Left ventricle myocardium superior (tissue), 1 donor: ENCODE measurements at regions not wholly inside any gene's neighbourhood (a gene's known extent, or its start where the extent isn't known, plus 50 kb on each side); places are given as distances from the start of the nearest gene placed in this dataset.

ENCODE experiments used
- ATAC-seq: fragments of 200-7000 bp; cut with Tn5 transposase; one replicate; pipeline ENCODE4 v1.9.1; 2020; ENCODE audit warnings: mild to moderate bottlenecking, moderate library complexity
- DNase-seq: peaks from one replicate; pipeline ENCODE4 v3.0.0-alpha.2; 2020
- intact Hi-C: fragments of 100-400 bp; cut with micrococcal nuclease; formaldehyde crosslinking; loops from one replicate; pipeline ENCODE4 v1.11.0; 2022
- donor health status: DM: no; HTN: yes; CAD: no; lungs with severe emphysema.

- no peak for ATAC-seq
- intact Hi-C loops: no loop called here
- DNase-seq: no peak
Measured at GRCh38 chr11:40062616-40063015, 1396.8 kb downstream of the LRRC4C start.

- intact Hi-C loops: no loop called here
- no peak for DNase-seq
- no peak for ATAC-seq
Measured at GRCh38 chr11:40061221-40061620, 1398.2 kb downstream of the LRRC4C start.

GRCh38 chr11:40054631-40055030, 1404.8 kb downstream of the LRRC4C start:
- intact Hi-C loops: no loop called here
- ATAC-seq: no peak
- no peak for DNase-seq

- ATAC-seq: no peak
- intact Hi-C loops: no loop called here
Measured at GRCh38 chr11:40045312-40045711, 1414.1 kb downstream of the LRRC4C start.

GRCh38 chr11:40037005-40037404, 1422.4 kb downstream of the LRRC4C start:
- intact Hi-C loops: no loop called here
- no peak for ATAC-seq
- no peak for DNase-seq

More at GRCh38 chr11:40045312-40045711, 1414.1 kb downstream of the LRRC4C start:
- DNase-seq: no peak

GRCh38 chr11:40032331-40032730, 1427.1 kb downstream of the LRRC4C start:
- intact Hi-C loops: no loop called here
- DNase-seq: no peak
- no peak for ATAC-seq

- DNase-seq: no peak
- intact Hi-C loops: no loop called here
- no peak for ATAC-seq
Measured at GRCh38 chr11:40030867-40031266, 1428.6 kb downstream of the LRRC4C start.

- DNase-seq (no peak), ATAC-seq (no peak)
- intact Hi-C loops: no loop called here
Measured at GRCh38 chr11:40029391-40029790, 1430.1 kb downstream of the LRRC4C start.

- ATAC-seq (no peak), DNase-seq (no peak)
- intact Hi-C loops: no loop called here
Measured at GRCh38 chr11:40027720-40028119, 1431.7 kb downstream of the LRRC4C start.

- intact Hi-C loops: no loop called here
- DNase-seq (no peak), ATAC-seq (no peak)
Measured at GRCh38 chr11:40023724-40024123, 1435.7 kb downstream of the LRRC4C start.

GRCh38 chr11:40010011-40010410, 1449.4 kb downstream of the LRRC4C start:
- intact Hi-C loops: no loop called here
- DNase-seq: no peak
- ATAC-seq: no peak

GRCh38 chr11:39992551-39992950, 1466.9 kb downstream of the LRRC4C start:
- intact Hi-C loops: no loop called here
- DNase-seq (no peak), ATAC-seq (no peak)

GRCh38 chr11:39990421-39990831, 1469.0 kb downstream of the LRRC4C start:
- no peak for ATAC-seq
- intact Hi-C loops: no loop called here
- DNase-seq: no peak

- DNase-seq (no peak), ATAC-seq (no peak)
- intact Hi-C loops: no loop called here
Measured at GRCh38 chr11:39975091-39975490, 1484.4 kb downstream of the LRRC4C start.

- no peak for DNase-seq
- no peak for ATAC-seq
- intact Hi-C loops: no loop called here
Measured at GRCh38 chr11:39972461-39972860, 1487.0 kb downstream of the LRRC4C start.

GRCh38 chr11:39971938-39972337, 1487.5 kb downstream of the LRRC4C start:
- no peak for ATAC-seq
- intact Hi-C loops: no loop called here
- DNase-seq: no peak

- ATAC-seq (no peak), DNase-seq (no peak)
- intact Hi-C loops: no loop called here
Measured at GRCh38 chr11:39968071-39968470, 1491.4 kb downstream of the LRRC4C start.

- intact Hi-C loops: no loop called here
- no peak for ATAC-seq
- no peak for DNase-seq
Measured at GRCh38 chr11:39965701-39966100, 1493.8 kb downstream of the LRRC4C start.

GRCh38 chr11:39960206-39960605, 1499.2 kb downstream of the LRRC4C start:
- intact Hi-C loops: no loop called here
- ATAC-seq (no peak), DNase-seq (no peak)

- intact Hi-C loops: no loop called here
- DNase-seq (no peak), ATAC-seq (no peak)
Measured at GRCh38 chr11:39932966-39933365, 1526.5 kb downstream of the LRRC4C start.

GRCh38 chr11:39917256-39917655, 1542.2 kb downstream of the LRRC4C start:
- intact Hi-C loops: no loop called here
- no peak for ATAC-seq

GRCh38 chr11:39910087-39910486, 1549.4 kb downstream of the LRRC4C start:
- intact Hi-C loops: no loop called here
- no peak for ATAC-seq
- DNase-seq: no peak

More at GRCh38 chr11:39917256-39917655, 1542.2 kb downstream of the LRRC4C start:
- DNase-seq: no peak
